ENCODE measurements at regions not wholly inside any gene's neighbourhood (a gene's known extent, or its start where the extent isn't known, plus 50 kb on each side); places are given as distances from the start of the nearest gene placed in this dataset.

- no peaks in the 10 kb centered on the region for H3K36me3 Mint-ChIP-seq (ENCODE audit: low read depth)
- no peaks in the 10 kb centered on the region for H3K27me3 Mint-ChIP-seq (ENCODE audit: low read depth)
- peaks cover 27% of the 10 kb centered on the region for H3K9me3 Mint-ChIP-seq
- DNase-seq (ENCODE audit: low spot score) = no peak
- intact Hi-C loops (cut with micrococcal nuclease) = no loop called here
- H3K4me3 Mint-ChIP-seq (ENCODE audit: low read depth) = no peak overlapping the region
- no peaks in the 10 kb centered on the region for H3K4me1 Mint-ChIP-seq (ENCODE audit: low read depth)
- H3K27ac Mint-ChIP-seq = no peak overlapping the region
Measured at GRCh38 chr3:76456322-76456721, 583.6 kb upstream of the ROBO2 start.

- Mint-ChIP-seq H3K4me3 (ENCODE audit: low read depth) (no peak overlapping the region), H3K36me3 (ENCODE audit: low read depth) (no peaks in the 10 kb centered on the region), H3K9me3 (peaks cover 29% of the 10 kb centered on the region), H3K27ac (no peak overlapping the region), H3K4me1 (ENCODE audit: low read depth) (no peaks in the 10 kb centered on the region), H3K27me3 (ENCODE audit: low read depth) (no peaks in the 10 kb centered on the region)
- DNase-seq (ENCODE audit: low spot score) = no peak
- intact Hi-C loops (cut with micrococcal nuclease) = no loop called here
Measured at GRCh38 chr3:76463501-76463900, 576.4 kb upstream of the ROBO2 start.

- Mint-ChIP-seq H3K36me3 (ENCODE audit: low read depth) (no peaks in the 10 kb centered on the region), H3K4me3 (ENCODE audit: low read depth) (no peak overlapping the region), H3K9me3 (peaks cover 47% of the 10 kb centered on the region), H3K4me1 (ENCODE audit: low read depth) (no peaks in the 10 kb centered on the region), H3K27me3 (ENCODE audit: low read depth) (no peaks in the 10 kb centered on the region), H3K27ac (no peak overlapping the region)
- intact Hi-C loops (cut with micrococcal nuclease) = no loop called here
- no peak for DNase-seq (ENCODE audit: low spot score)
Measured at GRCh38 chr3:76470285-76470684, 569.6 kb upstream of the ROBO2 start.

- Mint-ChIP-seq H3K9me3 (peaks cover 50% of the 10 kb centered on the region), H3K36me3 (ENCODE audit: low read depth) (no peaks in the 10 kb centered on the region), H3K27ac (no peak overlapping the region), H3K27me3 (ENCODE audit: low read depth) (no peaks in the 10 kb centered on the region), H3K4me3 (ENCODE audit: low read depth) (no peak overlapping the region), H3K4me1 (ENCODE audit: low read depth) (no peaks in the 10 kb centered on the region)
- intact Hi-C loops (cut with micrococcal nuclease) = no loop called here
- DNase-seq (ENCODE audit: low spot score) = no peak
Measured at GRCh38 chr3:76474632-76475031, 565.3 kb upstream of the ROBO2 start.

- Mint-ChIP-seq H3K36me3 (ENCODE audit: low read depth) (no peaks in the 10 kb centered on the region), H3K4me1 (ENCODE audit: low read depth) (no peaks in the 10 kb centered on the region), H3K9me3 (peaks cover 40% of the 10 kb centered on the region), H3K4me3 (ENCODE audit: low read depth) (no peak overlapping the region), H3K27ac (no peak overlapping the region), H3K27me3 (ENCODE audit: low read depth) (no peaks in the 10 kb centered on the region)
- intact Hi-C loops (cut with micrococcal nuclease) = no loop called here
- DNase-seq (ENCODE audit: low spot score) = no peak
Measured at GRCh38 chr3:76479161-76479650, 560.7 kb upstream of the ROBO2 start.

- intact Hi-C loops (cut with micrococcal nuclease) = no loop called here
- no peak for DNase-seq (ENCODE audit: low spot score)
- Mint-ChIP-seq H3K36me3 (ENCODE audit: low read depth) (no peaks in the 10 kb centered on the region), H3K9me3 (peaks cover 31% of the 10 kb centered on the region), H3K27ac (no peak overlapping the region), H3K4me3 (ENCODE audit: low read depth) (no peak overlapping the region), H3K27me3 (ENCODE audit: low read depth) (no peaks in the 10 kb centered on the region), H3K4me1 (ENCODE audit: low read depth) (no peaks in the 10 kb centered on the region)
Measured at GRCh38 chr3:76482510-76482909, 557.4 kb upstream of the ROBO2 start.

- no peaks in the 10 kb centered on the region for H3K36me3 Mint-ChIP-seq (ENCODE audit: low read depth)
- no peak overlapping the region for H3K27ac Mint-ChIP-seq
- no peaks in the 10 kb centered on the region for H3K4me1 Mint-ChIP-seq (ENCODE audit: low read depth)
- no peak overlapping the region for H3K4me3 Mint-ChIP-seq (ENCODE audit: low read depth)
- no peaks in the 10 kb centered on the region for H3K27me3 Mint-ChIP-seq (ENCODE audit: low read depth)
- intact Hi-C loops (cut with micrococcal nuclease) = no loop called here
- DNase-seq (ENCODE audit: low spot score) = no peak
- H3K9me3 Mint-ChIP-seq = peaks cover 28% of the 10 kb centered on the region
Measured at GRCh38 chr3:76487446-76487845, 552.5 kb upstream of the ROBO2 start.

GRCh38 chr3:76490064-76490463 lies 549.8 kb upstream of the ROBO2 start:
- Mint-ChIP-seq H3K27me3 (ENCODE audit: low read depth) (no peaks in the 10 kb centered on the region), H3K36me3 (ENCODE audit: low read depth) (no peaks in the 10 kb centered on the region), H3K4me1 (ENCODE audit: low read depth) (no peaks in the 10 kb centered on the region), H3K27ac (no peak overlapping the region), H3K9me3 (peaks cover 26% of the 10 kb centered on the region), H3K4me3 (ENCODE audit: low read depth) (no peak overlapping the region)
- intact Hi-C loops (cut with micrococcal nuclease) = no loop called here
- DNase-seq (ENCODE audit: low spot score) = no peak

GRCh38 chr3:76495216-76495615 lies 544.7 kb upstream of the ROBO2 start:
- Mint-ChIP-seq H3K27me3 (ENCODE audit: low read depth) (no peaks in the 10 kb centered on the region), H3K9me3 (peaks cover 35% of the 10 kb centered on the region), H3K4me1 (ENCODE audit: low read depth) (no peaks in the 10 kb centered on the region), H3K27ac (no peak overlapping the region), H3K36me3 (ENCODE audit: low read depth) (no peaks in the 10 kb centered on the region), H3K4me3 (ENCODE audit: low read depth) (no peak overlapping the region)
- no peak for DNase-seq (ENCODE audit: low spot score)
- intact Hi-C loops (cut with micrococcal nuclease) = no loop called here

- Mint-ChIP-seq H3K4me1 (ENCODE audit: low read depth) (no peaks in the 10 kb centered on the region), H3K9me3 (peaks cover 35% of the 10 kb centered on the region), H3K27ac (no peak overlapping the region), H3K36me3 (ENCODE audit: low read depth) (no peaks in the 10 kb centered on the region), H3K27me3 (ENCODE audit: low read depth) (no peaks in the 10 kb centered on the region), H3K4me3 (ENCODE audit: low read depth) (no peak overlapping the region)
- intact Hi-C loops (cut with micrococcal nuclease) = no loop called here
- no peak for DNase-seq (ENCODE audit: low spot score)
Measured at GRCh38 chr3:76497636-76498035, 542.3 kb upstream of the ROBO2 start.

GRCh38 chr3:76500746-76501275 lies 539.1 kb upstream of the ROBO2 start:
- Mint-ChIP-seq H3K27ac (no peak overlapping the region), H3K4me3 (ENCODE audit: low read depth) (no peak overlapping the region), H3K4me1 (ENCODE audit: low read depth) (no peaks in the 10 kb centered on the region), H3K9me3 (peaks cover 46% of the 10 kb centered on the region), H3K36me3 (ENCODE audit: low read depth) (no peaks in the 10 kb centered on the region), H3K27me3 (ENCODE audit: low read depth) (no peaks in the 10 kb centered on the region)
- intact Hi-C loops (cut with micrococcal nuclease) = no loop called here
- no peak for DNase-seq (ENCODE audit: low spot score)

GRCh38 chr3:76501315-76501714 lies 538.6 kb upstream of the ROBO2 start:
- intact Hi-C loops (cut with micrococcal nuclease) = no loop called here
- H3K27ac Mint-ChIP-seq = no peak overlapping the region
- H3K36me3 Mint-ChIP-seq (ENCODE audit: low read depth) = no peaks in the 10 kb centered on the region
- H3K27me3 Mint-ChIP-seq (ENCODE audit: low read depth) = no peaks in the 10 kb centered on the region
- H3K4me3 Mint-ChIP-seq (ENCODE audit: low read depth) = no peak overlapping the region
- no peaks in the 10 kb centered on the region for H3K4me1 Mint-ChIP-seq (ENCODE audit: low read depth)
- H3K9me3 Mint-ChIP-seq = peaks cover 47% of the 10 kb centered on the region
- no peak for DNase-seq (ENCODE audit: low spot score)

GRCh38 chr3:76502076-76502475 lies 537.8 kb upstream of the ROBO2 start:
- no peak overlapping the region for H3K27ac Mint-ChIP-seq

More at GRCh38 chr3:76502076-76502475, 537.8 kb upstream of the ROBO2 start:
- H3K4me3 Mint-ChIP-seq (ENCODE audit: low read depth) = no peak overlapping the region
- H3K36me3 Mint-ChIP-seq (ENCODE audit: low read depth) = no peaks in the 10 kb centered on the region
- DNase-seq (ENCODE audit: low spot score) = no peak
- H3K27me3 Mint-ChIP-seq (ENCODE audit: low read depth) = no peaks in the 10 kb centered on the region
- peaks cover 43% of the 10 kb centered on the region for H3K9me3 Mint-ChIP-seq
- no peaks in the 10 kb centered on the region for H3K4me1 Mint-ChIP-seq (ENCODE audit: low read depth)
- intact Hi-C loops (cut with micrococcal nuclease) = no loop called here
